NOMO-1 (cell line): ENCODE measurements at regions not wholly inside any gene's neighbourhood (a gene's known extent, or its start where the extent isn't known, plus 50 kb on each side); places are given as distances from the start of the nearest gene placed in this dataset.

Source experiments
- DNase-seq, 2 experiments: peaks; one replicate each; lab custom pipeline; 2025; ENCODE audit not compliant: unreplicated experiment in 2 of 2; lab: John Stamatoyannopoulos, UW

- DNase-seq = no peak
Observed at GRCh38 chr18:43570593-43570992, 293.3 kb upstream of the SYT4 start.

DNA sequence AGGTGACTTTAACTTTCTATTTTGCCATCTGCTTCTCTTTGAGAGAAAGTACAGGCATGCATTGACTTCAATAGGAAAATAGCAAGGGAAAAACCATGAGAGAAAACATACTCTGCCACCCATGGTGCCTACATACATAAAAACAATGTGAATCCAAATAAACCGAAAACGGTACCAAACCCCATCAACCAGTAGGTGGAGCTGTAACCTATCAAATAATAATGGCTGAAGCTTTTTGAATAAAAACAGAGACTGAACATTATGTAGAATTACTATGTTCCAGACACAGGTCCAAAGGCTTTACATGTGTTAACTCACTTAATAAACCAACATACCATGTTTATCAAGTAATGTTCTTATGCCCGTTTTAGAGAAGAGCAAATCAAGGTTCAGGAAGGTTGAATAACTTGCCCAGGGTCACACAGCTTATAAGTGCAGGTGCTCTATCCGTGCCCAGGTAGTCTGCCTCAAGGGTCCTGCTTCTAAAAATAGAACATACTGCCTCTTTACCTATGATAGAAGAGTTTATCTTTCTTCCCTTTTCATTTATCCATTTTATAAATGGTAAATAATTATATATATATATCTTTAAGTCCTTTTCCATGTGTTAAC lies 293.9 kb upstream of the SYT4 start:
- peak in 1 of 2 experiments; percentile 17 for DNase-seq

- DNase-seq = no peak
Observed at GRCh38 chr18:43572163-43572562, 294.9 kb upstream of the SYT4 start.

- no peak for DNase-seq
Observed at GRCh38 chr18:43574974-43575373, 297.7 kb upstream of the SYT4 start.

DNA sequence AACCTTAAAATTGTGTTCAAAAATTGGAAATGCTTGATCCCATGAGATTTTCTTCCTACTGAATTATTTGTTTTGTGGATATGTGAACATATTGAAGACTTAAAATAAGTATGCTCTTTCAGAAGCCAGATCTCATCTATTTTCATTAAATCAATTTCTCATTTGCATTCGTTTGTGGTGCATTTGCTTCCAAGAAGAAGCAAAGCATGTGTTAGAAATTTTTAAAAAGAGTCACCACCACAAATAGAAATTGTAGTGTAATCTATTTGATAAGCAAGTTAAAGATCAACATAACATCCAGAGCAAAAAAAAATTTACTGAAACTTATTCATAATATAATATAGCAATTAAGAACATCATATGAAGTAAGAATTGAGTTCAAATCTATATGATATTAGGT lies 300.9 kb upstream of the SYT4 start:
- DNase-seq = no peak

DNA sequence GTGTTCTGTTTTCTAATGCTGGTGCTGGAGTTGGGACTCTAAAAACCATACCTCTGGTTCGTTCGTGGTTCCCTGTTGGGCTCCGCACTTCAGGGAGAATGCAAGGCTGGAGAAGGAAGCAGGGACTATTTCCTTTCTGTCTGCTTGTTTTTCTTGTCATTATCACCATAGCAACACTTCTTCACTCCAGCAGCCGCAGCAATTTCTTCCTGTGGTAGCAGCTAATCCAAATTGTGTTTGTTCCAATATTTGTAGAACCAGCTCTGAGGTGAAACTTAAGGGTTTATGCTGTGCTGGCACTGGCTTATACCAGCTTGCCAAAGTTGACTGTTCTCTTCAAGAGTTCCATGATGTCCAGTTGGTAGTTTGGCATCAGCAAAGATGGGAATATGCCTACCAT lies 301.4 kb upstream of the SYT4 start:
- DNase-seq = no peak

DNA sequence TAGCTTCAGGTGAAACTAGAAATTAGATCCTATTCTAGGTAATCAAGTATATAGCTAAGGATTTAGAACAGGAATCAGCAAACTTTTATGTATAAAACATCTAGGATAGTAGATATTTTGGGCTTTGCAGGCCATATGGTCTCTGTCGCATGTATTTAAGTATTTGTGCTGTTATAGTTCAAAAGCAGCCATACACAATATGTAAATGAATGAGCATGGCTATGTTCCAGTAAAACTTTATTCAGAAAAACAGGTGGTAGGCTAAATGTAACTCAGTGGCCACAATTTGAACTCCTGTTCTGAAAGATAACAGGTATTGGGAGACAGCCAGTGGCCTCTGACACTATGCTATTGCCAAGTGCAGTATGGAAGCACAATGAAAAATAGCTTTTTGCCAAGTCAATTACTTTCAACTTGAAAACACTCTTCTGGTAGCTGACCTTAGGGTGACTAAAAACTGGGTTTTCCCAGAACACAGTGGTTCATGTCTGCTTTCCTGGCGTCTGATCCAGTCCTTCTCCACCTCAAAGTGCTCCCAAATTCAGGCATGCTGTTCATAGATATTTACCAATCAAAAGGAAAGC lies 304.7 kb upstream of the SYT4 start:
- no peak for DNase-seq

- no peak for DNase-seq
Observed at GRCh38 chr18:43587538-43588153, 310.4 kb upstream of the SYT4 start.

GRCh38 chr18:43588838-43589237 lies 311.5 kb upstream of the SYT4 start:
- DNase-seq = no peak

DNA sequence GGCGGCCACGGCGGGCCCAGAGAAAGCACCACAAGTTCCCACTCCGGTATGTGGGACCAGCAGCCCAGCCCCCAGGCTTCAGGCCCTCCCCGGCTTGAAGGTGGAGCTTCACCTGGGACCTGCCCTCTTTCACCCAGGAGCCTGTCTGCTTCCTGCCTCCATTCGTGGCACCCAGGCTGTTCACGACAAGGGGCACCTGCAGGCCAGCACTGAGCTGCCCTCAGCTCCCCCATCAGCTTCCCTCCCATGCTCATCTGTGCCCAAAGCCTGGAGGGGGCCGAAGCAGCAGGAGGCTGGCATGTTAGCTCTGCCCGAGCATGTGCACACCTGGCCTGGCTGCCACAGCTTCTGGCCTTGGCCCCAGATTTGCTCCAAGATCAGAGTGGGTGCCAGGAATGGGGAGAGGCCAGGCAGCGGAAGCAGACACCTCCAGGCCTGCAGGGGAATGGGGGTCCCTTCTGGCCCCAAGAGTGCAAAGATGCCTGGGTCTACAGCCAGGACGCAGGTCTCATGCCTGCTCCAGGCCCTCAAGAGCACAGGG lies 312.4 kb upstream of the SYT4 start:
- DNase-seq = no peak

DNA sequence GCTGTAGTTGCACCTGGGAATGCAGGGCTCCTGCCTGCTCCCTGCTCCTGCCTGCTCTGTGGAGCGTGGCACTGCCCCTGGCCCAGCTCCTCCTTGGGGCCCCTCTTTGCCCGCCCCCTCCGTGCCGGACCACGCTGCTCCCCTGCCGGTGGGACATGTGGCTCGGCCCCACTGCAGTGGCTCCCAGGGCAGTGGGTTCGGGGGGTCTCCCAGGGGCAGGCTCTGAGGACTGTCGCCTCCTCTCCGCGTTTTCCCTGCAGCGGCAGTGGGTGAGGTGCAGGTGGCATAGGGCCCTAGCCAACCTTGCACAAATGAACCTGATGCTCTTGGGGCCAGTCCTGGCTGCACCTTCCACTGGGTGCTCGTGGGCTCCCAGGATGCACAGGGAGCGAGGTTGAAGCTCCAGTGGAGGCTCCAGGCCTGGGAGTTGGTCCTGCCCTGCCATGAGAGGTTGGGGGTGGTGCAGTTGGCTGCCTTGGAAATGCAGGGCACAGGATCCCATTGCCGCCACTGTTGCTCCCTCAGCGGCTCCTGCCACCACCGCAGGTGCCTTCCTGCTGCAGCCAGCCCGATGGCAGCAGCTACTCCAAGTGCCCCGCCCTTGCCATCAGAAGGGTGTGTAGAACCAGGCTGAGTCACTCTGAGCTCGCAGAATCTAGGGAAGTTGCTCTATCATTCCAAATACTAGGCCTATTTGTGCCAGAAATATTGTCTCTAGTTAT lies 313.1 kb upstream of the SYT4 start:
- DNase-seq = no peak

DNA sequence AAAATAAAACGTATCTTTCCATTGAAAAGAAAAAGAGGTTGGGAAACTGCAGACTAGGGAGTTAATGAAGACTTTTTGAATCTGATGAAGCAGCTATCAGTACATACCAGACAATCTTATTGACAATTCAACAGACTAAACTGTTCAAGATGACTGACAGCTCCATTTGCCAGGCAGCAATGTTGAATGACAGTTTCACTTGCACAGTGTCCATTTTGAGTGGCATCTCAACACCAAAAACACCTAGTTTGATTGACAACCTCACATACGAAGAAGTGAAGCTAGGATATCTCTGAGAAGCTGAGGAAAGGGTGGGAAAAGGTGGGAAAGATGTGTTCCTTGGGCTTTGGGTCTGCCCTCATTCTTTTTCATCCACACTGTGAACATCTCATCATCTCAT lies 315.0 kb upstream of the SYT4 start:
- DNase-seq = no peak

DNA sequence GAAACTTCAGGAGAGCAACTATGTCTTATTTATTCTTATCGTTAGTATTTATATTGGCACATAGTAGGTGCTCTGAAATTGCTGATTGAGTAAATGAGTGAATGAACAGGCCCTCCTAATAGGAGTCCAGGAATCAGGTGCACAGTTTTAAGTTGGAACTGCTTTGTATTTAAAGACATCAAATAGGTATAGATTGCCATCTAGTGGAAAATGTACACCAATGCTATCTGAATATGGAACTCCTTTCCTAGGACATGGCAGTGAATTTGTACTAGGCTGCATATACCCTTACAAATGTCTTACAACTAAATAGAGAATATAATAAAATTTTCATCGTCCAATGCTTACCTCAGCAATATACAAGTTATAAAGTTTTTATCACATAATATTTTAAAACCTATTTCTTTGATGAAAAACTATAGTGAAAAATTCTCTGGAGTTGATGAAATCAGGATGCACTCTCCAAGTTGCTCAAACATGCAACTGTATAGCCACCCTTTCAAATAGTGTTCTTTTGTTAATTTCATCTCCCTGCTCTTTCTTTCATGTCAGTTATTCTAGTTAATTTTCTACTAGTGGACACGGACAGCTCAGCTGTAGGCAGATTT lies 318.9 kb upstream of the SYT4 start:
- DNase-seq = peak in 1 of 2 experiments; percentile 34

- DNase-seq = no peak
Observed at GRCh38 chr18:43601432-43601831, 324.1 kb upstream of the SYT4 start.

- DNase-seq = no peak
Observed at GRCh38 chr18:43605224-43605623, 327.9 kb upstream of the SYT4 start.

- DNase-seq = no peak
Observed at GRCh38 chr18:43606795-43607194, 329.5 kb upstream of the SYT4 start.

GRCh38 chr18:43620936-43621335 lies 343.6 kb upstream of the SYT4 start:
- DNase-seq = peak; percentile 0 to 24

DNA sequence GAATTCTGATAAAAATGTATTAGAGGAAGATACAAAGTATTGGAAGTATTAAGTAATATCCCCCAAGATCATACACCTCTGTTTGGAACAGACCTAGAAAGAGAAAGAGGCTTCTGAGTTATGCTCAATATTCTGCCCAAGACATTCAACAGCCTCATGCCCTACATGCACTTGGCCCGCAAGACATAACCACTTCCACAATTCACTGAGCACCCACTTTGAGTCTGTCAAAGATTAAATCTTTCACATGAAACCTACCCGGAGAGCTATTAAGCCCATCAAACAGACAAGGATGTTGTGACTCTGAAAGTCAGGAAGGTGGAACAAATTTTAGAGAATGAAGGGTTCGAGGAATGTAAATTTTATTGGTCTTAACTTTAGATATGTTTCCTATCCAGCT lies 344.7 kb upstream of the SYT4 start:
- peak in 1 of 2 experiments; percentile 0 for DNase-seq

DNA sequence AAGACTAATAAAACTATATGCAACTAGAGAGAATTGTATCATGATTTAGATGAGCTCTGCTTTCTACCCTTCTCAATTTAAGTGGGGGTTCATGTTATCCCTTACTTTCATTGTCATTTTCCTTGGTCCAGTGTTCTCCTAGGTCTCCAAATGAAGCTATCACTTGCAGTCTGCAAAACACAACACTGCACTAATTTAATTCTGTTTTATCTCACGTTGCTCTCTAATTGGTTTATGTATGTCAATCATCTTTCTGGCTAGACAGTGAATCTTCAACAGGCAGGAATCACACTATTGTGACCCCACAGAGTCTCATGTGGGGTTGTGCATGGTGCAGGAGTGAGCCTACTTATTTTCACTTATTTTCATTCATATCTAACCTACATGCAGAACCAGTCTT lies 348.3 kb upstream of the SYT4 start:
- no peak for DNase-seq

DNA sequence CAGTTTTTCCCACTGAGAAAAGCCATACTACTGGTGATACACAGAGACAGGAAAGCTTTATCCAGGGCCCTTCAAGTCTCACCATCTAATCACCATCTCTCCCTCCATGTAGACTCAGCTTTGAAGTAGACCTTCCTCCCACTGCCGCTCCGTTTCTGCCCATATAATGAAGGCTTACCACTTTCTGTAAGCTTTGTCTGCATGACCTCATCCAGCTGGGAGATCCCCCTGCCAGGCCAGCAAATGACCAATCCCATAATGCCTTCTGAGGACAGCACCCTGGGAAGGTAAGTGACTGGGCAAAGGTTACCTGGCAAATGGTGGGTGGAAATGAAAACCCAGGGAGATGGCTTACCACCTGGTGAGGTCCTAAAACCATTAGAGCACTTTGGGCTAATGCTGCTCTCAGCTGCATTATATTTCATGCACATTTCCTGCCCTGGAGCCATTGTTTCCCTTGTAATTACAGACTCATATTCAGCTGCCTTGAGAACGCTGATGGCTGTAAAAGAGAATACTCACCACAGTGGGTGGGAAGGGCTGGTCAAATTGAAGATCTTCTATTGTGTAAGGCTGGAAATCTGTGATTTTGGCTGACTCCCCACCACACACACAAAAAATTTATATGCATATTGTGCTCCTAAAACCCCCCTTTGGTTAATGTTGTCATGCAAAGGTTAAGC lies 350.7 kb upstream of the SYT4 start:
- no peak for DNase-seq

GRCh38 chr18:43634994-43635393 lies 357.7 kb upstream of the SYT4 start:
- DNase-seq = no peak
